ENCODE measurements at regions not wholly inside any gene's neighbourhood (a gene's known extent, or its start where the extent isn't known, plus 50 kb on each side); places are given as distances from the start of the nearest gene placed in this dataset.

- Histone ChIP-seq H3K9ac (ENCODE audit: insufficient read depth in 1 of 2, low read depth in 2 of 2, low read length in 2 of 2) (no peak overlapping the region; a peak in 1 of 4 replicates), H3K4me1 (replicated peaks in 1 of 2; ENCODE audit: control insufficient read depth in 2 of 2, insufficient read depth in 2 of 2, low read length in 2 of 2) (peaks cover 28 to 48% of the 10 kb centered on the region in 2 experiments), H3K9me3 (replicated peaks; ENCODE audit: control insufficient read depth, insufficient read depth, low read depth, low read length) (no peaks in the 10 kb centered on the region), H3K4me3 (no peak overlapping the region; the same call in 1 of the 2 replicates), H3K27ac (ENCODE audit: extremely low read depth, low read depth, low read length) (peak overlapping the region; percentile 46; the same call in 1 of the 3 replicates), H4K20me1 (replicated peaks; ENCODE audit: control insufficient read depth, insufficient read depth, low read length) (no peaks in the 10 kb centered on the region), H3K36me3 (ENCODE audit: control insufficient read depth, insufficient read depth, low read length) (no peaks in the 10 kb centered on the region), H3K9me1 (ENCODE audit: control insufficient read depth, insufficient read depth, low read length) (no peaks in the 10 kb centered on the region), H2AFZ (ENCODE audit: low read depth, low read length) (peak overlapping the region; percentile 59), H3K4me2 (ENCODE audit: insufficient read depth, low read length) (peak overlapping the region; percentile 18; the same call in 1 of the 2 replicates), H3K79me2 (ENCODE audit: control insufficient read depth, insufficient read depth, low read length) (no peaks in the 10 kb centered on the region), H3K27me3 (ENCODE audit: control insufficient read depth in 2 of 2, insufficient read depth in 2 of 2, low read length in 2 of 2) (no peaks in the 10 kb centered on the region)
- ChIA-PET CTCF (ENCODE audit: low intra/inter-chr PET ratio) (no interaction called here), POLR2A (no interaction called here)
- ATAC-seq (no peak), DNase-seq (ENCODE audit: extremely low read depth in 1 of 4, low spot score in 3 of 4) (peak in 3 of 4 experiments; percentile 31 to 52 (median 39)), FAIRE-seq (no peak)
- BruUV-seq (replicated peaks): no TSS peak
- intact Hi-C loops (cut with micrococcal nuclease) (no loop called here), in situ Hi-C loops (cut with MboI) (no loop called here)
- 56% methylated on average over 10 of the region's 20 CpGs for WGBS (ENCODE audit: insufficient coverage, low coverage, missing lambda C conversion rate)
- TF ChIP-seq ZBTB33 (CRISPR knock-in tag; IDR thresholded peaks at IDR 0.05) (no peak), ARID1B (IDR thresholded peaks at IDR 0.05) (no peak), ZC3H11A (IDR thresholded peaks at IDR 0.05; ENCODE audit: low read depth, low read length) (no peak), E2F5 (CRISPR knock-in tag; IDR thresholded peaks at IDR 0.05) (no peak), ZNF445 (CRISPR knock-in tag; IDR thresholded peaks at IDR 0.05; ENCODE audit: low read depth) (no peak), PBX2 (CRISPR knock-in tag; IDR thresholded peaks at IDR 0.05; ENCODE audit: low read depth) (no peak), PBX2 (tag; conservative IDR thresholded peaks at IDR 0.05; ENCODE audit: low read depth) (peak; percentile 60; the same call in 1 of the 2 replicates), RBM14 (IDR thresholded peaks at IDR 0.05; ENCODE audit: borderline replicate concordance, insufficient read depth, low read depth, low read length) (no peak), E2F6 (IDR thresholded peaks at IDR 0.05; ENCODE audit: borderline replicate concordance in 1 of 2, extremely low read depth in 1 of 2, insufficient read depth in 1 of 2, insufficient read length in 1 of 2, low read depth in 1 of 2, low read length in 1 of 2, poor library complexity in 1 of 2, severe bottlenecking in 1 of 2) (no peak), E2F8 (IDR thresholded peaks at IDR 0.05; ENCODE audit: low read depth, partially characterized antibody) (no peak), CREM (IDR thresholded peaks at IDR 0.05; ENCODE audit: low read depth) (no peak)
Observed at GRCh38 chr15:88990185-88990679, 77.1 kb upstream of the MFGE8 start.

Measured in K562 (cell line).